ENCODE measurements at regions not wholly inside any gene's neighbourhood (a gene's known extent, or its start where the extent isn't known, plus 50 kb on each side); places are given as distances from the start of the nearest gene placed in this dataset.

- DNase-seq: no peak
Observed at GRCh38 chr15:98146031-98146820, 185.7 kb downstream of the ARRDC4 start.

- DNase-seq: no peak
Observed at GRCh38 chr15:98147415-98147814, 186.9 kb downstream of the ARRDC4 start.

GRCh38 chr15:98150084-98150483 lies 189.6 kb downstream of the ARRDC4 start:
- no peak for DNase-seq

GRCh38 chr15:98150536-98150935 lies 190.0 kb downstream of the ARRDC4 start:
- DNase-seq: no peak

- DNase-seq: no peak
Observed at GRCh38 chr15:98151096-98151495, 190.6 kb downstream of the ARRDC4 start.

- DNase-seq: no peak
Observed at GRCh38 chr15:98152156-98152555, 191.7 kb downstream of the ARRDC4 start.

GRCh38 chr15:98154863-98155262 lies 194.4 kb downstream of the ARRDC4 start:
- no peak for DNase-seq

GRCh38 chr15:98155356-98155755 lies 194.9 kb downstream of the ARRDC4 start:
- DNase-seq: no peak

- no peak for DNase-seq
Observed at GRCh38 chr15:98160236-98160635, 199.7 kb downstream of the ARRDC4 start.

- peak in 1 of 2 experiments; percentile 47 for DNase-seq
Observed at GRCh38 chr15:98163319-98164045, 203.0 kb downstream of the ARRDC4 start.

GRCh38 chr15:98164571-98164970 lies 204.1 kb downstream of the ARRDC4 start:
- no peak for DNase-seq

- no peak for DNase-seq
Observed at GRCh38 chr15:98164986-98165385, 204.5 kb downstream of the ARRDC4 start.

GRCh38 chr15:98167722-98168268 lies 207.3 kb downstream of the ARRDC4 start:
- DNase-seq: no peak

- no peak for DNase-seq
Observed at GRCh38 chr15:98169551-98169950, 209.0 kb downstream of the ARRDC4 start.

- DNase-seq: peak; percentile 90 to 92
Observed at GRCh38 chr15:98174286-98174685, 213.8 kb downstream of the ARRDC4 start.

GRCh38 chr15:98174841-98175240 lies 214.3 kb downstream of the ARRDC4 start:
- no peak for DNase-seq

GRCh38 chr15:98177966-98178592 lies 217.6 kb downstream of the ARRDC4 start:
- DNase-seq: peak; percentile 67 to 86

GRCh38 chr15:98178861-98179260 lies 218.4 kb downstream of the ARRDC4 start:
- DNase-seq: no peak

GRCh38 chr15:98187549-98187948 lies 227.0 kb downstream of the ARRDC4 start:
- no peak for DNase-seq

GRCh38 chr15:98190914-98191313 lies 230.4 kb downstream of the ARRDC4 start:
- DNase-seq: no peak

- no peak for DNase-seq
Observed at GRCh38 chr15:98195796-98196195, 235.3 kb downstream of the ARRDC4 start.

- DNase-seq: no peak
Observed at GRCh38 chr15:98196371-98196770, 235.9 kb downstream of the ARRDC4 start.

GRCh38 chr15:98202256-98202655 lies 241.8 kb downstream of the ARRDC4 start:
- no peak for DNase-seq

All from NCI-H524 (cell line).